Fibroblast of skin of scalp (primary cell): ENCODE measurements at regions not wholly inside any gene's neighbourhood (a gene's known extent, or its start where the extent isn't known, plus 50 kb on each side); places are given as distances from the start of the nearest gene placed in this dataset.

ENCODE experiments used
- DNase-seq: peaks from one replicate; pipeline ENCODE4 v3.0.0-alpha.2; 2013

- peak; percentile 58 for DNase-seq
Measured at GRCh38 chr6:82013561-82014530, 233.7 kb downstream of the IBTK start.

- DNase-seq, result peak; percentile 61
Measured at GRCh38 chr6:82006027-82006738, 241.4 kb downstream of the IBTK start.

GRCh38 chr6:82000551-82000950 is 247.0 kb downstream of the IBTK start:
- no peak for DNase-seq

GRCh38 chr6:81999826-82000225 is 247.3 kb upstream of the TENT5A start:
- DNase-seq, result no peak

- no peak for DNase-seq
Measured at GRCh38 chr6:81999270-81999669, 246.8 kb upstream of the TENT5A start.

- peak; percentile 87 for DNase-seq
Measured at GRCh38 chr6:81998432-81998831, 246.0 kb upstream of the TENT5A start.

GRCh38 chr6:81997090-81997926 is 244.8 kb upstream of the TENT5A start:
- peak; percentile 88 for DNase-seq

- DNase-seq, result peak; percentile 88
Measured at GRCh38 chr6:81996414-81996813, 243.9 kb upstream of the TENT5A start.

- peak; percentile 74 for DNase-seq
Measured at GRCh38 chr6:81995548-81996289, 243.2 kb upstream of the TENT5A start.

GRCh38 chr6:81988871-81989270 is 236.4 kb upstream of the TENT5A start:
- no peak for DNase-seq

- DNase-seq, result no peak
Measured at GRCh38 chr6:81988446-81988845, 236.0 kb upstream of the TENT5A start.

- no peak for DNase-seq
Measured at GRCh38 chr6:81987293-81987692, 234.8 kb upstream of the TENT5A start.

GRCh38 chr6:81985191-81985590 is 232.7 kb upstream of the TENT5A start:
- peak; percentile 21 for DNase-seq

GRCh38 chr6:81984599-81984998 is 232.1 kb upstream of the TENT5A start:
- DNase-seq, result no peak

GRCh38 chr6:81981812-81982211 is 229.3 kb upstream of the TENT5A start:
- peak; percentile 84 for DNase-seq

- DNase-seq, result no peak
Measured at GRCh38 chr6:81979767-81980166, 227.3 kb upstream of the TENT5A start.

- no peak for DNase-seq
Measured at GRCh38 chr6:81979329-81979728, 226.8 kb upstream of the TENT5A start.

GRCh38 chr6:81978230-81978629 is 225.7 kb upstream of the TENT5A start:
- DNase-seq, result no peak

GRCh38 chr6:81977486-81977885 is 225.0 kb upstream of the TENT5A start:
- DNase-seq, result peak; percentile 45

- DNase-seq, result no peak
Measured at GRCh38 chr6:81969814-81970213, 217.3 kb upstream of the TENT5A start.

GRCh38 chr6:81969011-81969410 is 216.5 kb upstream of the TENT5A start:
- DNase-seq, result no peak

- DNase-seq, result no peak
Measured at GRCh38 chr6:81966968-81967367, 214.5 kb upstream of the TENT5A start.
